ENCODE measurements at regions not wholly inside any gene's neighbourhood (a gene's known extent, or its start where the extent isn't known, plus 50 kb on each side); places are given as distances from the start of the nearest gene placed in this dataset.

GRCh38 chr7:95676691-95677090 lies 80.4 kb upstream of the PDK4 start:
- TF ChIP-seq, protein P1, sequence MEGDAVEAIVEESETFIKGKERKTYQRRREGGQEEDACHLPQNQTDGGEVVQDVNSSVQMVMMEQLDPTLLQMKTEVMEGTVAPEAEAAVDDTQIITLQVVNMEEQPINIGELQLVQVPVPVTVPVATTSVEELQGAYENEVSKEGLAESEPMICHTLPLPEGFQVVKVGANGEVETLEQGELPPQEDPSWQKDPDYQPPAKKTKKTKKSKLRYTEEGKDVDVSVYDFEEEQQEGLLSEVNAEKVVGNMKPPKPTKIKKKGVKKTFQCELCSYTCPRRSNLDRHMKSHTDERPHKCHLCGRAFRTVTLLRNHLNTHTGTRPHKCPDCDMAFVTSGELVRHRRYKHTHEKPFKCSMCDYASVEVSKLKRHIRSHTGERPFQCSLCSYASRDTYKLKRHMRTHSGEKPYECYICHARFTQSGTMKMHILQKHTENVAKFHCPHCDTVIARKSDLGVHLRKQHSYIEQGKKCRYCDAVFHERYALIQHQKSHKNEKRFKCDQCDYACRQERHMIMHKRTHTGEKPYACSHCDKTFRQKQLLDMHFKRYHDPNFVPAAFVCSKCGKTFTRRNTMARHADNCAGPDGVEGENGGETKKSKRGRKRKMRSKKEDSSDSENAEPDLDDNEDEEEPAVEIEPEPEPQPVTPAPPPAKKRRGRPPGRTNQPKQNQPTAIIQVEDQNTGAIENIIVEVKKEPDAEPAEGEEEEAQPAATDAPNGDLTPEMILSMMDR (IDR thresholded peaks at IDR 0.05; ENCODE audit: low read depth, low read length), result no peak
- no peak for TF ChIP-seq EZH2phosphoT487 (IDR thresholded peaks at IDR 0.05; ENCODE audit: low read depth)
